ENCODE measurements at regions not wholly inside any gene's neighbourhood (a gene's known extent, or its start where the extent isn't known, plus 50 kb on each side); places are given as distances from the start of the nearest gene placed in this dataset.
"Not testable (repeated sequence)": the region's sequence is repeated elsewhere in the genome, so short reads cannot be mapped to it uniquely, and the experiment has no call there.

DNA sequence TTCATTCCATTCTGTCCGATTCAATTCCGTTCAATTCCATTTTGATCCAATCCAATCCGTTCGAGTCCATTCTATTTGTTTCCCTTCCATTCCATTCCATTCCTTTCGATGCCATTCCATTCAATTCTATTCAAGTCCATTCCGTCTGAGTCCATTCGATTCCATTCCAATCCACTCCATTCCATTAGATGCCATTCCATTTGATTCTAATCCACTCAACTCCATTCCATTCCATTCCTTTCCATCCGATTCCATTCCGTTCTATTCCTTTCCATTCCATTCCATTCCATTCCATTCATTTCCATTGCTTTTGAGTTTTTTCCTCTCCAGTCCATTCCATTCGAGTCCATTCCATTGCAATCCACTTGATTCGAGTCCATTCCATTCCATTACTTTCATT is 2589.3 kb upstream of the TPTE start:
- TF ChIP-seq, protein P1, sequence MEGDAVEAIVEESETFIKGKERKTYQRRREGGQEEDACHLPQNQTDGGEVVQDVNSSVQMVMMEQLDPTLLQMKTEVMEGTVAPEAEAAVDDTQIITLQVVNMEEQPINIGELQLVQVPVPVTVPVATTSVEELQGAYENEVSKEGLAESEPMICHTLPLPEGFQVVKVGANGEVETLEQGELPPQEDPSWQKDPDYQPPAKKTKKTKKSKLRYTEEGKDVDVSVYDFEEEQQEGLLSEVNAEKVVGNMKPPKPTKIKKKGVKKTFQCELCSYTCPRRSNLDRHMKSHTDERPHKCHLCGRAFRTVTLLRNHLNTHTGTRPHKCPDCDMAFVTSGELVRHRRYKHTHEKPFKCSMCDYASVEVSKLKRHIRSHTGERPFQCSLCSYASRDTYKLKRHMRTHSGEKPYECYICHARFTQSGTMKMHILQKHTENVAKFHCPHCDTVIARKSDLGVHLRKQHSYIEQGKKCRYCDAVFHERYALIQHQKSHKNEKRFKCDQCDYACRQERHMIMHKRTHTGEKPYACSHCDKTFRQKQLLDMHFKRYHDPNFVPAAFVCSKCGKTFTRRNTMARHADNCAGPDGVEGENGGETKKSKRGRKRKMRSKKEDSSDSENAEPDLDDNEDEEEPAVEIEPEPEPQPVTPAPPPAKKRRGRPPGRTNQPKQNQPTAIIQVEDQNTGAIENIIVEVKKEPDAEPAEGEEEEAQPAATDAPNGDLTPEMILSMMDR (IDR thresholded peaks at IDR 0.05), result not testable (repeated sequence)
- TF ChIP-seq CBX2 (IDR thresholded peaks at IDR 0.05; ENCODE audit: borderline replicate concordance, low read depth); RCOR1 (IDR thresholded peaks at IDR 0.05; ENCODE audit: low read depth, low read length); CBX8 (IDR thresholded peaks at IDR 0.05); MYC (IDR thresholded peaks at IDR 0.05; ENCODE audit: borderline replicate concordance, low read length); POLR2A (IDR thresholded peaks at IDR 0.05; ENCODE audit: low read length); HOXB5 (CRISPR knock-in tag; IDR thresholded peaks at IDR 0.05); NPAS2 (CRISPR knock-in tag; IDR thresholded peaks at IDR 0.05; ENCODE audit: borderline replicate concordance); HDAC2 (IDR thresholded peaks at IDR 0.05); ZFP36 (IDR thresholded peaks at IDR 0.05; ENCODE audit: borderline replicate concordance, partially characterized antibody): not testable (repeated sequence)
- TF ChIP-seq, protein P2, sequence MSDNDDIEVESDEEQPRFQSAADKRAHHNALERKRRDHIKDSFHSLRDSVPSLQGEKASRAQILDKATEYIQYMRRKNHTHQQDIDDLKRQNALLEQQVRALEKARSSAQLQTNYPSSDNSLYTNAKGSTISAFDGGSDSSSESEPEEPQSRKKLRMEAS (IDR thresholded peaks at IDR 0.05), result not testable (repeated sequence)
- TF ChIP-seq, protein P3, sequence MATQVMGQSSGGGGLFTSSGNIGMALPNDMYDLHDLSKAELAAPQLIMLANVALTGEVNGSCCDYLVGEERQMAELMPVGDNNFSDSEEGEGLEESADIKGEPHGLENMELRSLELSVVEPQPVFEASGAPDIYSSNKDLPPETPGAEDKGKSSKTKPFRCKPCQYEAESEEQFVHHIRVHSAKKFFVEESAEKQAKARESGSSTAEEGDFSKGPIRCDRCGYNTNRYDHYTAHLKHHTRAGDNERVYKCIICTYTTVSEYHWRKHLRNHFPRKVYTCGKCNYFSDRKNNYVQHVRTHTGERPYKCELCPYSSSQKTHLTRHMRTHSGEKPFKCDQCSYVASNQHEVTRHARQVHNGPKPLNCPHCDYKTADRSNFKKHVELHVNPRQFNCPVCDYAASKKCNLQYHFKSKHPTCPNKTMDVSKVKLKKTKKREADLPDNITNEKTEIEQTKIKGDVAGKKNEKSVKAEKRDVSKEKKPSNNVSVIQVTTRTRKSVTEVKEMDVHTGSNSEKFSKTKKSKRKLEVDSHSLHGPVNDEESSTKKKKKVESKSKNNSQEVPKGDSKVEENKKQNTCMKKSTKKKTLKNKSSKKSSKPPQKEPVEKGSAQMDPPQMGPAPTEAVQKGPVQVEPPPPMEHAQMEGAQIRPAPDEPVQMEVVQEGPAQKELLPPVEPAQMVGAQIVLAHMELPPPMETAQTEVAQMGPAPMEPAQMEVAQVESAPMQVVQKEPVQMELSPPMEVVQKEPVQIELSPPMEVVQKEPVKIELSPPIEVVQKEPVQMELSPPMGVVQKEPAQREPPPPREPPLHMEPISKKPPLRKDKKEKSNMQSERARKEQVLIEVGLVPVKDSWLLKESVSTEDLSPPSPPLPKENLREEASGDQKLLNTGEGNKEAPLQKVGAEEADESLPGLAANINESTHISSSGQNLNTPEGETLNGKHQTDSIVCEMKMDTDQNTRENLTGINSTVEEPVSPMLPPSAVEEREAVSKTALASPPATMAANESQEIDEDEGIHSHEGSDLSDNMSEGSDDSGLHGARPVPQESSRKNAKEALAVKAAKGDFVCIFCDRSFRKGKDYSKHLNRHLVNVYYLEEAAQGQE (IDR thresholded peaks at IDR 0.05), result not testable (repeated sequence)

Data from A549 (cell line).